Lung (tissue), 11 donors: ENCODE measurements at regions not wholly inside any gene's neighbourhood (a gene's known extent, or its start where the extent isn't known, plus 50 kb on each side); places are given as distances from the start of the nearest gene placed in this dataset.
"Not testable (repeated sequence)": the region's sequence is repeated elsewhere in the genome, so short reads cannot be mapped to it uniquely, and the experiment has no call there.

Source experiments
- ATAC-seq: fragments of 200-7000 bp; cut with Tn5 transposase; one replicate; pipeline ENCODE4 v1.9.1; 2020; ENCODE audit warnings: moderate number of reproducible peaks; ENCODE audit not compliant: insufficient read depth, low FRiP score
- DNase-seq, 3 donors: peaks; one replicate each; pipeline ENCODE4 v3.0.0-alpha.2; 2013 to 2017
- H3K27ac ChIP-seq, 2 donors: one replicate each; pipeline ENCODE4 v1.5.1; 2013; ENCODE audit warnings: mild to moderate bottlenecking in 2 of 2, moderate library complexity in 2 of 2, control low read depth in 1 of 2, inconsistent platforms in 1 of 2, low read depth in 1 of 2, low read length in 1 of 2
- H3K27me3 ChIP-seq, 3 donors: one replicate each; pipeline ENCODE4 v1.5.1; 2013; ENCODE audit warnings: low read length in 2 of 3; ENCODE audit not compliant: control insufficient read depth in 3 of 3, insufficient read depth in 3 of 3
- H3K36me3 ChIP-seq, 4 donors: one replicate each; pipeline ENCODE4 v1.5.1; 2013; ENCODE audit warnings: low read length in 4 of 4, mild to moderate bottlenecking in 1 of 4, moderate library complexity in 1 of 4; ENCODE audit not compliant: control insufficient read depth in 4 of 4, insufficient read depth in 4 of 4
- H3K4me1 ChIP-seq, 5 donors: one replicate each; pipeline ENCODE4 v1.5.1; 2013; ENCODE audit warnings: low read length in 5 of 5, mild to moderate bottlenecking in 2 of 5, moderate library complexity in 1 of 5; ENCODE audit not compliant: control insufficient read depth in 5 of 5, insufficient read depth in 5 of 5
- H3K4me3 ChIP-seq: one replicate; pipeline ENCODE4 v1.5.1; 2013; ENCODE audit warnings: mild to moderate bottlenecking, control low read depth, moderate library complexity
- H3K9ac ChIP-seq, 2 donors: one replicate each; pipeline ENCODE4 v1.5.1; 2013; ENCODE audit warnings: low read length in 2 of 2, control low read depth in 1 of 2; ENCODE audit not compliant: insufficient read depth in 1 of 2
- H3K9me3 ChIP-seq, 4 donors: one replicate each; pipeline ENCODE4 v1.5.1; 2013; ENCODE audit warnings: low read length in 3 of 4, mild to moderate bottlenecking in 1 of 4, moderate library complexity in 1 of 4; ENCODE audit not compliant: control insufficient read depth in 4 of 4, insufficient read depth in 3 of 4
- WGBS, 2 donors: extraction: QIAGEN DNeasy Blood & Tissue Kit; methylation state at CpG; one replicate each; pipeline ENCODE4 v1.1.7; 2013; 5-methylcytosine and 5-hydroxymethylcytosine counted together
- TF ChIP-seq, protein P1 (sequence below): IDR thresholded peaks from 2 replicates; pipeline ENCODE4 v1.5.1; 2012; ENCODE audit warnings: mild to moderate bottlenecking; ENCODE audit errors: control extremely low read depth, extremely low read depth
- donor health status: control.
- donor health status: control.
- donor health status: Bipolar disorder and iron deficiency.
- donor health status: healthy.
- donor health status: DM: yes; HTN: yes; CAD: no.

DNA sequence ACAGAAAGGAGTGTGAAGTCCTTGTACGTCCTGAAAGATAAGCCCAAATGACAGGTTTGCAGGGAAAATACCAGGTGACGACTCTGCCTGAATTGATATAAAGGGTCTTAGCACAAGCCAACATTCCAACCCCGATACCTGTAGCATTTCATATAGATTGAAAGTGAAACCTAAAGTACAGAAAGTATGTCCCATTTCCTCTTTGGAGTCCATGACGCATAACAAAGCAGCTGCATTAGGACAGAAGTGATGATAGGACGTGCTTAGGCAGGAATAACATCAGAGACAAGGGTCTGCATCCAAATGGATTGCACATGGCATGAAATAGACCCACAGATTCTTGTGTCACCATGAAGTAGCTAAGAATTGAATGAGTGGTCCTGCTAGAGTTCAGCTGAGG lies 187.0 kb upstream of the ROBO1 start:
- DNase-seq (no peak), ATAC-seq (no peak)
- Histone ChIP-seq H3K4me3 (no peak overlapping the region), H3K27ac (no peak overlapping the region), H3K27me3 (no peaks in the 10 kb centered on the region), H3K36me3 (no peaks in the 10 kb centered on the region), H3K9ac (no peak overlapping the region), H3K4me1 (no peaks in the 10 kb centered on the region), H3K9me3 (peaks cover 0 to 2% (median 0%) of the 10 kb centered on the region in 4 donors)
- TF ChIP-seq, protein P1, sequence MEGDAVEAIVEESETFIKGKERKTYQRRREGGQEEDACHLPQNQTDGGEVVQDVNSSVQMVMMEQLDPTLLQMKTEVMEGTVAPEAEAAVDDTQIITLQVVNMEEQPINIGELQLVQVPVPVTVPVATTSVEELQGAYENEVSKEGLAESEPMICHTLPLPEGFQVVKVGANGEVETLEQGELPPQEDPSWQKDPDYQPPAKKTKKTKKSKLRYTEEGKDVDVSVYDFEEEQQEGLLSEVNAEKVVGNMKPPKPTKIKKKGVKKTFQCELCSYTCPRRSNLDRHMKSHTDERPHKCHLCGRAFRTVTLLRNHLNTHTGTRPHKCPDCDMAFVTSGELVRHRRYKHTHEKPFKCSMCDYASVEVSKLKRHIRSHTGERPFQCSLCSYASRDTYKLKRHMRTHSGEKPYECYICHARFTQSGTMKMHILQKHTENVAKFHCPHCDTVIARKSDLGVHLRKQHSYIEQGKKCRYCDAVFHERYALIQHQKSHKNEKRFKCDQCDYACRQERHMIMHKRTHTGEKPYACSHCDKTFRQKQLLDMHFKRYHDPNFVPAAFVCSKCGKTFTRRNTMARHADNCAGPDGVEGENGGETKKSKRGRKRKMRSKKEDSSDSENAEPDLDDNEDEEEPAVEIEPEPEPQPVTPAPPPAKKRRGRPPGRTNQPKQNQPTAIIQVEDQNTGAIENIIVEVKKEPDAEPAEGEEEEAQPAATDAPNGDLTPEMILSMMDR, result no peak
- 81 to 88% methylated on average over 5 of the region's 5 CpGs for WGBS, 2 donors

GRCh38 chr3:79953591-79954101 lies 185.8 kb upstream of the ROBO1 start:
- DNase-seq, result no peak
- no peaks in the 10 kb centered on the region for H3K36me3 ChIP-seq
- TF ChIP-seq, protein P1, result no peak
- no peaks in the 10 kb centered on the region for H3K27me3 ChIP-seq
- no peak overlapping the region for H3K27ac ChIP-seq
- WGBS, 2 donors, result 57 to 64% methylated on average over 2 of the region's 2 CpGs
- H3K9ac ChIP-seq, result no peak overlapping the region
- H3K4me1 ChIP-seq, result no peaks in the 10 kb centered on the region
- peaks cover 0 to 2% (median 0%) of the 10 kb centered on the region in 4 donors for H3K9me3 ChIP-seq
- H3K4me3 ChIP-seq, result no peak overlapping the region
- no peak for ATAC-seq

DNA sequence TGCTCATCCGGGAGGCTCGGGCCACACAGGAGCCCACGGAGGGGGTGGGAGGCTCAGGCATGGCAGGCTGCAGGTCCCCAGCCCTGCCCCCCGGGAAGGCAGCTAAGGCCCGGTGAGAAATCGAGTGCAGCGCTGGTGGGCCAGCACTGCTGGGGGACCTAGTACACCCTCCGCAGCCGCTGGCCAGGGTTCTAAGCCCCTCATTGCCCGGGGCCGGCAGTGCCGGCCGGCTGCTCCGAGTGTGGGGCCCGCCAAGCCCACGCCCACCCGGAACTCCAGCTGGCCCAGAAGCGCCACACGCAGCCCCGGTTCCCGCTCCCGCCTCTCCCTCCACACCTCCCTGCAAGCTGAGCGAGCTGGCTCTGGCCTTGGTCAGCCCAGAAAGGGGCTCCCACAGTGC lies 183.6 kb upstream of the ROBO1 start:
- H3K36me3 ChIP-seq, H3K4me3 ChIP-seq: not testable (repeated sequence)
- WGBS, 2 donors, result 96% methylated on average over 17 to 23 of the region's 23 CpGs

GRCh38 chr3:79947957-79948356 lies 180.2 kb upstream of the ROBO1 start:
- Histone ChIP-seq H3K27me3 (no peaks in the 10 kb centered on the region), H3K27ac (no peak overlapping the region), H3K4me1 (no peaks in the 10 kb centered on the region), H3K4me3 (no peak overlapping the region), H3K9me3 (no peaks in the 10 kb centered on the region), H3K9ac (no peak overlapping the region), H3K36me3 (no peaks in the 10 kb centered on the region)
- ATAC-seq (no peak), DNase-seq (no peak)
- TF ChIP-seq, protein P1, result no peak
- WGBS, 2 donors, result 86 to 89% methylated on average over 2 of the region's 2 CpGs

More for the DNA sequence above, 183.6 kb upstream of the ROBO1 start:
- DNase-seq, H3K9me3 ChIP-seq, H3K9ac ChIP-seq, H3K27ac ChIP-seq, H3K4me1 ChIP-seq, ATAC-seq, H3K27me3 ChIP-seq: not testable (repeated sequence)
